NK-92 treated with Interleukin-12 subunit alpha and Interleukin-12 subunit beta, amount 100 ng/mL, for 24 hours (cell line): ENCODE measurements at regions not wholly inside any gene's neighbourhood (a gene's known extent, or its start where the extent isn't known, plus 50 kb on each side); places are given as distances from the start of the nearest gene placed in this dataset.

ENCODE experiments used
- DNase-seq: peaks from one replicate; lab custom pipeline; 2025; lab: John Stamatoyannopoulos, UW

DNA sequence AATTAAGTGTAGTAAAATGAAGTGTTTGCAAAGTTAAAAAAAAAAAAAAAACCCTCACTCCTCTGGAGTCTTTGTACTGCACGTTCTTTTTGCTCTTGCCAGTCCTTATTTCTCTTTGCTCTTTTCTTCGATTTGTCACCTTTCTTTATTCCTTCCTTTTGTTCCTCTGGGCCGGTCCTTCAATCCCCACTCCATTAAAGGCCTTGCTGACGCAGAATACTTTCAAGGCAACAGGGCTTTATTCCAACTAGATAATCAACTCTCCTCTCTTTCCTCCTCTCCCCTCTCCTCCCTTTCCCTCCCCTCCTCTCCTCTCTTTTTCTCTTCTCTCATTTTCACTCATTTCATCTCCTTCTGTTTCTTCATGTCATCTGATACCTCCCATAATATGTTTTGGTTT is 138.2 kb upstream of the NTM start:
- DNase-seq, result no peak

DNA sequence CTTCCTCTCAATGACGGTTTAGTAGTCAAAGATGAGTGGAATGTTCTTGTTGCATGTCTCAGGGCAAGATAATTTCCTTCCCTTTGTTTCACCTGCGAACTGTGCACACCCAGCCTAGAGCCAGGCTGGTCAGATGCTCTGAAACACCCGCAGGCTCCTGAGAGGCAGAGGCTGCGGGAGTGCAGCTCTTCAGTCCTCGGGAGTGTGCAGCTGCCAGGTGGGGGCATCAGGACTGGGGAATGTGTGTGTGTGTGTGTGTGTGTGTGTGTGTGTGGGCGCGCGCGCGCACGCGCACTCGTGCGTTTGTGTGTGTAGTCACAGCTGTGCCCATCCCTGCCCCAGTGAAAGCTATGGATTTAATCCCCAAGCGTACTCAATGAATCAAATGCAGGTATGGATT is 136.2 kb upstream of the NTM start:
- no peak for DNase-seq

- no peak for DNase-seq
Measured at GRCh38 chr11:131235328-131236298, 134.8 kb upstream of the NTM start.

DNA sequence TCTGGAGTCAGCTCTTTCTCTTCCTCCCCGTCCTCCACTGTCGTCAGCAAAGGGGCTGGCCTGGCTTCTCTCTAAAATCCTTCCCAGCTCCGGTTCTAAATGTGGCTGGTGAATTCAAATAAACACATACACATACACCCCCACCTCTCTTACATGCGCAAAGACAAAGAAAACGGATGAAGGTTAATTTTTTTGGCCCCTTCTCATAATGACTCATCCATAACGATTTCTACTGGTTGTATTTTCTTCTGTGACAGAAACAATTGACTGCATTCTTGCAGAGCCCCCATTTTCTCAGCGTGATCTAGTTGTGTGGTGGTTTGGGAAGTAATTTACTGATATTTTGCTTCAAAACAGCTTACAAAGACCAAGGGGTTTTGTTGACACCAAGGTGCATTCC is 130.0 kb upstream of the NTM start:
- DNase-seq, result no peak

DNA sequence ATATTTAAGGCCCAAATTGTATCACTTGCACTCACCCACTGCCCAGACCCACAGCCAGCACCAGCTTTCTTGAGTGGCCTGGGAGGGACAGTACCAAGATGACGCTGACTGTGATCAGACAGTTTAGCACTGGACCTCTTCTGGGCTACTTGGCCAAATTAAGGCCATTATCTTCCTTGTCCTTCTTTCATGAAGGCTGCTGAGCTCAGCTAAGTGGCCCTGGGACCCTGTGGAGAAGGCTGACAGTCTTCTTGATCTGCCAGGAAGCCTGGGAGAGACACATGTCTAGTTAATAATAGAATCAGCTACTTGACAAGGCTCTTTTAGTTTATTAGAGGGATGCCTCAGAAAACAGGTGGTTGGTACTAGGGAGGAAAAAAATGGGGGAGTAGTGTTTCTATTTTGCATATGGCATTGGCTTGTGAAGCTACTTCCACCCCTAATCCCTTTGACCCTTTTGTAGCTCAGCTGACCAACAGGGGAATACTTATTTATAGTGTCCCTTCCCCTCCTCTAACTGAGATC is 127.9 kb upstream of the NTM start:
- no peak for DNase-seq

GRCh38 chr11:131246156-131246555 is 124.3 kb upstream of the NTM start:
- no peak for DNase-seq

DNA sequence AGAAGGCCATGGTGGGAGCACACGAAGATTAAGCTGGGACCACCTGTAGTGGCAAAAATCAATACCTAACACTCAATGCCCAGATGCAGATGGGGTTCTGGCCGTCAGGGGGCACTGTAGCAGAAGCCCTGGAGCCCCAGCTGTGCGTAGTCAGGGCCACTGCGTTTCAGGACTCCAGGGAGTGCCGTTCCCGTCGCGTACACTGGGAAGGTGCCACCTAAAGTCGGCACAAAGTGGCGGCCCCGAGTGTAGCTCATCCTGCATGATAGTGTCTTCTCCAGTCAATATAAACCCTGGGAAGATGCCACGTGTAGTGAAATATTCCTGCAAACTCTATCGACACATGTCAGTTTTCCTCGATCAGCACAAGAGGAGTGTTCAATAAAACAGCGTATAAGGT is 123.8 kb upstream of the NTM start:
- no peak for DNase-seq

DNA sequence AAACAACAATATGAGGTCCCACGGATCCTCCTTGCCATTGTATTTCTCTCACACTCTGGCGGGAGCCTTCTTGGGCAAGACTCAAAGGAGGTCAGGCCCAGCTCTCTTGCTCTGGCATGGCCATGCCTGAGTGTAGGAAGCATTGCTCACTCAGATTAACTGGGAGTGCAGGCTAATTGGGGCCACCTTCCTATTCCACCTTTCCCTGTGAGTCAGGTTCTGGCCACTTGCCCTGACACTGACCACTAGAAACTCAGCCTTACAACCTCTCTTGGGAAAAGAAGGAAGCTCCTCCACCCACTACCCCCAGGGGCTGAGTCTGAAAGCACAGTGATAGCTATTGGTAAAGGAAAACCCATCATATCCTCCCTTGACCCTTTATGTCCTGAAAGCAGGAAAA is 121.8 kb upstream of the NTM start:
- no peak for DNase-seq

DNA sequence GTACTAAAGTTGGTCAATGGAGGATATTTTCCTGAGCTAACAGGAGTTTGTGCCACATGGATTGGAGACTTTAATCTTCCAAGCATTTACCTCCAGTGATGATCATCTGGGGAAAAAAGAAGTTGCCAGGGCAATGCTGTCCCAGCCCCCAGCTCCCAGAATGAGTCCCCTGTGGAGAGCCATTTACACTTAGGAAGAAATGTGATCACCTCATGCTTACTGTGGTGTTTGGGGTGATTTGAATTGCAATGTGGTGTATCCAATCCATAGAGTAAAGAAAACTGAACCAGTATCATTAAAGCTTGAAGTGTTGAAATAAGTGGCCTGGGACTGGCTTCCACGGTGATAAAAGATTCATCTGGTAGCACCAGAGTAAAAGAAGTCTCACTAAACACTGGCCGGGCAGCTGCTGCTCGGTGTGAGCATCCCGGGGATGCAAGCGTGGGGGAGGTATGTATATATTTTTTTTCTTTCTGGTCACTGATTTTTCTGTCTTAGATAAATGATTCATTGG is 117.2 kb upstream of the NTM start:
- no peak for DNase-seq

DNA sequence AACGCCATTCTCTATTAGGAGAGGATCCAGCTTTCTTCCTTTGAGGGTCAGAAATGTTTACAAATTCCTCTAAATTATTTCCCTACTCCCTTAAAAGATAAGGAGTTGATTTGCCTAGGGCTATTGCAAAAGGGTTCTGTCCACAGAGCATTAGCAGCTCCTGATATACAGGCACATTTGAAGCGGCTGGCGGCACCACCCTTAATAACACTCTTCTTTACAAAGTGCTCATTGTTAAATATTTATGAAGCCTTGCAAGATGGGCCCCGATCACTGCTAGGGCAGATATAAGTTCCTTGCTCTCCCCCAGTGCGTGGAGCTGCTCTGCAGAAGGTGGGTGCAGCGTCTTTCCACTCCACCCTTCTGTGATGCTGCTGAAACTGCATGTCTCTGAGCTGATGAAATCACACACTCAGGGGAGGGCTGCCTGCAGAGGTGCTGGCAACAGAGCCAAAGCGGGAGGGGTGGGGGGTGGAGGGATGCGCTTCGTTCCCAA is 116.7 kb upstream of the NTM start:
- DNase-seq, result no peak

DNA sequence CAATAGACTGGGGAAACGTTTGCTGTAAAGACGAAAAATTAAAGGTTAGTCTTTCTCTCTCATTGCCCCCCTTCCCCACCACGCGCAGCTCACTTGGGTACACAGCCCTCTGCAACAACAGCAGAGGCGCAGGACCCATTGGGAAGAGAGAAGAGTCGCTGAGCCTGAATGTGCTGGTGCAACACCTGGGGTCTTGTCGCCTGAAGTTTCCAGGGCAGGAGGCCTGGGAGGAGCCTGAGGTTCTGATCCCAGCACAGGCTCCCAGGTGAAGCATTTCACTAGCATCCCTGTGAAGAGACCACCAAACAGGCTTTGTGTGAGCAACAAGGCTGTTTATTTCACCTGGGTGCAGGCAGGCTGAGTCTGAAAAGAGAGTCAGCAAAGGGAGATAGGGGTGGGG is 116.2 kb upstream of the NTM start:
- DNase-seq, result no peak

DNA sequence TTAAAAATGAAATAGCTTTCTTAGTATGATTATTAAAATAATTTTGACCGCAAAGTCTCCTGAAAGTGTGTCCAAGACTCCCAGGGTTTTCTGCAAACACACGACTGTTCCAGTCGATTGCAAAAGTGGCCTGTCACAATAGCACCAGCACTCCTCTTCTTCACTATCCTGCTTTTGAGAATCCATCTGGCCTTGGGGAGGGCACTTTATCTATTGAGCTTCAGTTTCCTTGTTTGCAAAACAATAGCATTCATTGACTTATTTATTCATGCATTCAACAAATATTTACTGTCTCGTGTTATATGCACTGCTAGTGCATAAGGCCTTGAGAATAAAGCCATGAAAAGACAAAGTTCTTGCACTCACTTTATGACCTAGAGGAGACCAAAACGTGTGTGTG is 96.2 kb upstream of the NTM start:
- no peak for DNase-seq

DNA sequence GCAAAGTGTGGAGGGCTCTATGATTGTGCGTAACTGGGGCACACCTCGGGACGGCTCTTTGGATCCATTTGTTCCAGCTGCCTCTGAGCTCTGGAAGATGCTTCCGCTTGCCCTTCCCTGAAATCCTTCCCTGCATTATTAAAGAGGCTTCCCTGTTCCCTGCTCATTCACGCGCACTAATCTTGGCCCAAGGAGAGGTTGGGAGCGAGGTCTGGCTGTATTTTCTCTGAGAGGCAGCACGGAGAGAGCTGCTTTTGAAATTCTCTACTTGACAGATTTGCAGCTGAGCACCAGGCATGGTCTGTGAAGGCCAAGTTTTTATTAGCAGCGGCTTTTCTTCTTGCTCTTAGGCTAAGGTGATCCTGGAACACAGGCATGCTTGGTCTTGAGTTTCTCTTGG is 94.8 kb upstream of the NTM start:
- no peak for DNase-seq

DNA sequence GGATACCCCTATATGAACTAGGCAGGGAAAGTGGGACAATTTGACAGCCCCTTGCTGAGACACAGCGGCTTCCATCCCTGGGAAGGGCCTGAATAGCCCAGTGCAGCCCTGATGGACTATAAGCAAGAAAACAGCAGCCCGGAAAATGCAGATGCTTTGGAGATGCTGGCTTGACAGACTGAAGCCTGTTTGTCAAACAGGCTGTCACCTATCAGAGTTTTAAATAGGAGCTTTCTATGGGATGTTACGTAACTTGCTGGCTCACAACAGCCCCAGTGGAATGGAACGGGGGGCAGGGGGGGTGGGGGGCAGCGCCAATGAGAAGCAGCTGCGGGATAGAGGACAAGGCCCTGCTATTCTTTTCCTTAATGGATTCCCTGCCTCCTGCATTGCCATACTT is 91.9 kb upstream of the NTM start:
- no peak for DNase-seq

- no peak for DNase-seq
Measured at GRCh38 chr11:131279654-131280384, 90.6 kb upstream of the NTM start.

DNA sequence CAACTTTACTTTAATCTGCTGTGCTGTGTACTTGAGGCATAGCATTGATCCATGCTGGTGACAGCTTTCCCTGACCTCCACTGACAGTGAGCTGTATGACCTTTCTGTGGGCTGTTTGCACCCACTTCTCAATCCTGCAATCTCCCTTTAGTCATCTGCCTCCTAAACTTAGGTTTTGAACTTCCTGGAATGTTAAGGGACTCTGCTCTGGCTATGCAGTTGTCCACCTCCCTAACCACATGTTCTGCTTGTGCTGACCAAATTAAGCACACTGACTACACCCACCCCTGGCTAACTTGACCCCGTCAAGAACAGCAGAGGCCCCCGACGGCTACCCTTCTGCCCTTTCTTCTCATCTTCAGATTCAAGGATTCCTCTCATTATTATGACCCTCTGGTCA is 89.1 kb upstream of the NTM start:
- no peak for DNase-seq

- no peak for DNase-seq
Measured at GRCh38 chr11:131284041-131284440, 86.4 kb upstream of the NTM start.

GRCh38 chr11:131288521-131289091 is 81.8 kb upstream of the NTM start:
- no peak for DNase-seq

- no peak for DNase-seq
Measured at GRCh38 chr11:131290185-131290584, 80.2 kb upstream of the NTM start.

DNA sequence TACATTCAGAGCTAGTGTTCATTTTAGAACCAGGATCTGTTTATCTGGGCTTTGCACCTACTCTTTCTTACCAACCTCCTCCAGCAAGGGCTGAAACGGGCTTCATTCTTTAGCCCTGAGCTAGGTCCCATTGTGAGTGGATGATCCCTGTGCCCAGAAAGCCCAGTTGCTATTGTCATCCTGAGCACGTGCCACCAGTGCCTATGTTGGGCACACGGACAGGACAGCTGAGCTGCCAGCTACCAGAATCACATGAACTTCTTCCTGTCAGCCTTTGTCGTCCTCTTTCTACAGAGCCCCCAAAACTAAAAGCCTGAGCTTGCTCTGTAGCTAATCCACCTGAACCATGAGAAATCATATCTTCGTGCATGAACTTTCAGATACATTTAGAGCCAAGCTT is 74.4 kb upstream of the NTM start:
- DNase-seq, result no peak

GRCh38 chr11:131297441-131297840 is 73.0 kb upstream of the NTM start:
- no peak for DNase-seq
